GM10266 (cell line): ENCODE measurements at regions not wholly inside any gene's neighbourhood (a gene's known extent, or its start where the extent isn't known, plus 50 kb on each side); places are given as distances from the start of the nearest gene placed in this dataset.

Source experiments
- DNase-seq: peaks from one replicate; pipeline ENCODE4 v3.0.0; 2012; ENCODE audit errors: extremely low spot score
- TF ChIP-seq, protein P1 (sequence below): IDR thresholded peaks from 2 replicates; pipeline ENCODE4 v1.5.1; 2012; ENCODE audit warnings: mild to moderate bottlenecking, low read depth; ENCODE audit not compliant: control insufficient read depth, insufficient read depth; ENCODE audit errors: missing control alignments

DNA sequence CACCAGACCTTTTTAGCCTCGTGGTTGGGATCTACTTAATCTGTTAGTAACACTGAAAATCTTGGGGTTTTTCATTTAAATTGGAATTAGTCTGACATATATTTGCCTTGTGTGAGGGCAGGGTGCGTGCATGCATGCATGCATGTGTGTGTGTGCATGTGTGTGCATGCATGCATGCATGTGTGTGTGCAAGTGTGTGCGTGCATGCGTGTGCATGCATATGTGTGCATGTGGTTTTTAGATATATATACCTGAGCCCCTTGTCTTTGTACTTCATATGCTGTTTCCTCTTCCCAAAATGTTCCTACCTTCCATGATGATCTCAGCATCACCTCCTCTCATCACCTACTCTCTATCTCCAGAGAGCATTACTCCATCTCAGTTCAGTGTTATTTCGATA, 66.3 kb upstream of the BCL11B start:
- no peak for DNase-seq
- TF ChIP-seq, protein P1, sequence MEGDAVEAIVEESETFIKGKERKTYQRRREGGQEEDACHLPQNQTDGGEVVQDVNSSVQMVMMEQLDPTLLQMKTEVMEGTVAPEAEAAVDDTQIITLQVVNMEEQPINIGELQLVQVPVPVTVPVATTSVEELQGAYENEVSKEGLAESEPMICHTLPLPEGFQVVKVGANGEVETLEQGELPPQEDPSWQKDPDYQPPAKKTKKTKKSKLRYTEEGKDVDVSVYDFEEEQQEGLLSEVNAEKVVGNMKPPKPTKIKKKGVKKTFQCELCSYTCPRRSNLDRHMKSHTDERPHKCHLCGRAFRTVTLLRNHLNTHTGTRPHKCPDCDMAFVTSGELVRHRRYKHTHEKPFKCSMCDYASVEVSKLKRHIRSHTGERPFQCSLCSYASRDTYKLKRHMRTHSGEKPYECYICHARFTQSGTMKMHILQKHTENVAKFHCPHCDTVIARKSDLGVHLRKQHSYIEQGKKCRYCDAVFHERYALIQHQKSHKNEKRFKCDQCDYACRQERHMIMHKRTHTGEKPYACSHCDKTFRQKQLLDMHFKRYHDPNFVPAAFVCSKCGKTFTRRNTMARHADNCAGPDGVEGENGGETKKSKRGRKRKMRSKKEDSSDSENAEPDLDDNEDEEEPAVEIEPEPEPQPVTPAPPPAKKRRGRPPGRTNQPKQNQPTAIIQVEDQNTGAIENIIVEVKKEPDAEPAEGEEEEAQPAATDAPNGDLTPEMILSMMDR, result no peak

DNA sequence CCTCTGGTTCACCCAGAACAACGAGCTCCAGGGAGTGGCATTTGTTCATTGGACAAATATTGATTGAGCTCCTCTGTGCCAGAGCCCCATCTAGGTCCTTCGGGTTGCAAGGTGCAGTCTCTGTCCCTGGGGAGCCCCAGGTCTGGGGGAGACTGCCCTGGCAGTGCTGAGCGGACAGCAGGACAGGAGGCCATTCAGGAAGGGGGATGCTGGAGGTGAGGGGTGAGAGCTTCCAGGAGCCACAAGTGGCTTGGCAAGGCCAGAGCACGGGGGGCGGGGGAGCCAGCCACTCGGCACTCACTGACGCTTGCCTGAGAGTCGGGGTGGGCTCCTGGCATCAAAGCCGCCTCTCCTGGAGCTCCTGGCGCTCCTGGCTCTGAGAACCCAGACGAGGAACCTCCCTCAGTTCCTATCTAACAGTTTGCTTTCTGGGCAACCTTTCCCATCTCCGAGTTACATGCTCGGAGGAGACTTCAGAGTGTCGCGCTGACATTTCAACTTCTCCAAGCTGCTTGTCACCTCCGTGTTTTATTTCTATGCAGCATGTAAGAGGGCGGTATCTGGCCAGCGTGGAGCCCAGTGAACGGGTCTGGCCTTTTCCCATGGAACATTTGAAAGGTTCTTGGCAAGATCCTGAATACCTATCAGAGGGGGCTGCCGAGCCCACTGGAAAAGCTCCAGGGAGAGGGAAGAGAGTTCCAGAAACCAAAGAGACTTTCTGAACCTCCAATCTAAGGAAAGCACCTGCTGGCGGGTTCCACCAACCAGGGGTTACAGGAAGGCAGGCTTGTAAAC, 62.0 kb upstream of the BCL11B start:
- TF ChIP-seq, protein P1, result no peak
- no peak for DNase-seq

DNA sequence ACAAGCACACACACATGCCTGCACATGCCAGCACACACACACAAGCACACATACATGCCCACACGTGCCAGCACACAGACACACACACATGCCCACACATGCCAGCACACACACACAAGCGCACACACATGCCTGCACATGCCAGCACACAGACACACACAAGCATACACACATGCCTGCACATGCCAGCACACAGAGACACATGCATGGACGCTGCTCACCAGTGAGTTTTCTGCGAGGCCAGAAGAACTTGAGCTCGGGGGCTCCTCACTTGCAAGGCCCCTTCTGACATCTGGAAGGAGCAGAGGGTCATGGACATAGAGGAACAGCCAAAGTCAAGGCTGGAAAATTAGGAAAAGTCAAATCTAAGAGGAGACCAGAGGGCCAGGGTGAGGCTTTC, 61.2 kb upstream of the BCL11B start:
- TF ChIP-seq, protein P1, result no peak
- DNase-seq, result no peak

DNA sequence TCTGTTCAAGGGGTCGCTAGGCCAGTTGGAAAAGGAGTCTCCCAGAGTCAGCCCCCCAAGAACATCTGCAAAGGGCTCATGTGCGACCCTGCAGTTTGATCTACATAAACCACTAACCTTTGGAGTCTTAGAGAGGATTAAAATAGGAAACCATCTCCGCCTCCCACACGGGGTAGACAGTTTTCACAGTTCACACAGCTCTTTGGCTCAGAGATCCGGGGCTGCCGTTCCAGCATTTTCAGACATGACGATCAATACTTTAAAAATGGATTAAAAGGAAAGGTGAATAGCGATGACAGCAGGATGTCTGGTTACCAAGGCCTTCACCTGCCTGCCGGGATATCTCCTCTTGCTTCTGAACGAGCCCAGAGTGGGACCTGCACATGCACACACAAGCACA, 59.8 kb upstream of the BCL11B start:
- TF ChIP-seq, protein P1, result no peak
- DNase-seq, result no peak

DNA sequence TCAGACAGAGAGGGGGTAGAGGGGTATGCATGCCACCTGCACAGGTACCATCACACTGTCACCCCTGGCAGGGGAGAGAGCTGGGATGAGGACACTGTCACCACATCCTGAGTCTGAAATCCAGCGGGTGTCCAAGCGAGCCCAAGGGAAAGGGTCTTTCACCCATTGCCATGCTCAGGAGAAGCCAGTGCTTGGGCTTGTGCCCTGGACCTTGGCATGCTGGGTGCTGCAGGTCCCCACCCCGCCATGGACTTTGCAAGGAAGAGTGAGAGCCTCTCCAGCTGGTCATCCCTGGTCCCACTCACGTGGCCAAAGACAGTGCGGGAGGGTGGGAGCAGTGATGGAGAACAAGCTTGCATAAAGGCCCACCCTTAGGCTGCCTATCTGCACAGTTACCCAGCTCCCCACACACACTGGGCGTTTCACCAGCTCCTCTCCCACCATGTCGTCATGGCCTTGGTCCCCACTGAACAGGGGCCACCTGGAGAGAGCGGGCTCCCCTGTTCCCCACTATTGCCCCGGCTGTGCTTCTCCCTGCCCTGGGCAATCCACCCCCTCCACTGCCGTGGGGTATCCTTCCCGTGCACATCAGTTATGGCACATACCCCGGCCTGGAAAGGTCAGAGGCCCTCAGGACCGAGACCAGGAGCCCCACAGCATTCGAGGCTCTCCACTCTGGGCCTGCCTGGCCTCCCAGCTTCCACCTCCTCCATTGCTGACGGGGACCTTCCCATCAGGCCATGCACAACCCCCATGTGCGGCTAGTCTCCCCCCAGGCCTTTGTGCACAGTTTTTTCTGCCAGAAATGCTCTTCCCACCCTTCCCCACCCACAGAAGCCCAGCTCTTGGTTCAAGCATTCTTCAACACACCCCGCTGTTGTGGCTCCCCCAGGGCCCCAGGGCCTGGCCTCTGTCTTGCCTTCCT, 58.6 kb upstream of the BCL11B start:
- TF ChIP-seq, protein P1, result no peak
- no peak for DNase-seq

DNA sequence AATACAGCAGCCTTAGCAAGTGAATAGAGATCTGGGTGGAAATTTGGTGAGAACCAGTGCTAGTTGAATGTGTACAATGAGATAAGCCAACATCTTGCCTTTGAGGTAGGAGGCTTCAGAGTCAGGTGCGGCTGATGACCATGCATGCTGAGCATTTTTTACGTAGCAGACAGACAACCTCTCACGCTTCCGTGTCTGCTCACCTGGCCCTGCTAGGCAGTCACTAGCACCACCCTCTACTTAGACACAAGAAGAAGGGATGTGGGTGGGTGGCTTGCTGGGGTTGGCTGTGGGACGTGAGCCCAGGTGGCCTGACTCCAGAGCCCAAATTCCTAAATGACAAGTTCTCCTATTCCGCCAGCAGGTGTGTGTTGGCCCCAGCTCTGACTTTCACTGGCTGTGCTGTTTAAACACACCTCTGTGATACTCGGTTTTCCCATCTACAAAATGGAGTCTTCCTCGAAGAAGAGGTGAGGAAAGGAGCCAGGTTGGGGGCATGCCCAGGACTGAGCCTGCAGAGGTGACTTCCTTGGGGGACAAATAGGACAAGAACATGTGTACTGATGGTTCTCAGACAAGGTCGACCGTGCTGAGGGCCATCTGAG, 57.8 kb upstream of the BCL11B start:
- TF ChIP-seq, protein P1, result no peak
- no peak for DNase-seq
